NCI-H187 treated with DMSO at 0.1 percent for 48 hours (cell line): ENCODE measurements at regions not wholly inside any gene's neighbourhood (a gene's known extent, or its start where the extent isn't known, plus 50 kb on each side); places are given as distances from the start of the nearest gene placed in this dataset.
A peak's percentile ranks its signal among the peaks of the same experiment; 100 is the strongest.

Source experiments
- DNase-seq: peaks from one replicate; lab custom pipeline; 2025; lab: John Stamatoyannopoulos, UW

- DNase-seq, result no peak
Observed at GRCh38 chr11:80669620-80670019, 1228.8 kb upstream of the TENM4 start.

- DNase-seq, result no peak
Observed at GRCh38 chr11:80668039-80668438, 1227.2 kb upstream of the TENM4 start.

DNA sequence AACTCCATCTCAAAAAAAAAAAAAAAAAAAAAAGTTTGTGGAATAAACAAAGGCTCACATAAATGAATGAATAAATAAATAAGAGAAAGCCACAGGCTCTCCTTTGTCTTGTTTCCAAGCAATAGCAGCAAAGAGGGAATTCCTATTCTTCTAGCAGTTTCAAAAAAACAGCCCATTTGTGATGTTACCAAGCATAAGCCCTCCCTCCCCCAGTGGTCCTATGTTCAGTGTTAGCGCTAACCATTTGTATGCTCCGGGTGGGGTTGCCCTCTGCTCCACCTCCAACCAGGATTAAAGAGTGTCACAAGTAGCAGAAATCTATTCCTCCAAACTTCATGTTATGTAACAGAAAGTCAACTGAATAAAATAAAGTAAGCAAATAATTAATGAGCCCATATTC, 1215.0 kb upstream of the TENM4 start:
- DNase-seq, result no peak

GRCh38 chr11:80650966-80651365, 1210.1 kb upstream of the TENM4 start:
- DNase-seq, result no peak

DNA sequence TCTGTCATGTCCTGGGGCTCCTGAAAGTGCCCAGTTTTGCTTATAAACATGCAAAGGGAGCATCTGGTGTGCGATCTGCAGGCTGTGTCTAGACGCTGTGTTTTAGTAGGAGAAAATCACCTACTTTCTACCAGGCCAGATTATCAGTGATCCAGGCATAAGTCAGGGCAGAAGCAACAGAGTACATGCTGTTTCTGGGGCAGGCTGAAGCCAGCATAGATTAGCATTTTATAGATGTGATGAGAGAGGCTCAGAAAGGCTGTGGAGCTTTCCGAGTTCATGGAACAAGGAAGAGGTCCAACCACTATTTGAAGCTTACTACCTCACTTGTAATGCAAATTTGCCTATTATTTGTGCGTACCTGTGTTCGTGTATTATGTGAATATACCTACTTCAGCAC, 1208.4 kb upstream of the TENM4 start:
- no peak for DNase-seq

DNA sequence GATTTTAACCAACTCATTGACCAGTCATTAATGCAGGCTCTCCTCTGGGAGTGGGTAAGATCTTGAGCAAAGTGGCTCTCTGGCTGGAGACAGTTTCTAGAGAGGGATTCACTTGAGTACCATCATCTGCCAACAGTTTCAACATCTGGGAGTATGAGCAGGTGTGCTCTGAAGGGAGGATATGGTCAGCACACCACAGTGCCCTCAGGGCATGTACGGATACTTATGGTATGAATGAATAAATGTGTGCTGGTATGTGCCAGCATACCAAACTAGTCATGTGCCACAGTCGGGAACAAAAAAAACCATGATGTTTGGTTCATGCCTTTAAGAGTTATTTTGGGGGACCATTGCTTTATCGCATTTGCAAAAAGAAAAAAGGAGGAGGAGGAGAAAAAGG, 1197.5 kb upstream of the TENM4 start:
- DNase-seq, result no peak

GRCh38 chr11:80637571-80637970, 1196.7 kb upstream of the TENM4 start:
- no peak for DNase-seq

DNA sequence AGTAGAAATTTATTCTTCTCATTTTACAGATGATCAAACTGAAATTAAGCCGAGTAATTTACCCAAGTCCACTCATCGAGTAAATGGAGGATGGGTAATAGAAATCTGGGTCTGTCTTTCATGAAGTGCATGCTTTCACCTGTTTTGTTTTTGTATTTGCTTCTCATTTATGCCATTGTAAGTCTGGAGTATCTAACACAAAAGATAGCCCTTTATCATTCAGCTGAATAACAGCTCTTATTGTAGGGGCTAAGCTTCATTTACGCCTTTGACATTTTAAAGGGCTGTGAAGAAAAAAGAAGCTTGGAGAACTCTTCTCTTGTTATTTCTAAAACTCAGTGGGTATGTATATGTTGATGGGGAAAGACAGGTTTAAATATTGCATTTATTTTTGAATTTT, 1196.2 kb upstream of the TENM4 start:
- peak; percentile 24 for DNase-seq

DNA sequence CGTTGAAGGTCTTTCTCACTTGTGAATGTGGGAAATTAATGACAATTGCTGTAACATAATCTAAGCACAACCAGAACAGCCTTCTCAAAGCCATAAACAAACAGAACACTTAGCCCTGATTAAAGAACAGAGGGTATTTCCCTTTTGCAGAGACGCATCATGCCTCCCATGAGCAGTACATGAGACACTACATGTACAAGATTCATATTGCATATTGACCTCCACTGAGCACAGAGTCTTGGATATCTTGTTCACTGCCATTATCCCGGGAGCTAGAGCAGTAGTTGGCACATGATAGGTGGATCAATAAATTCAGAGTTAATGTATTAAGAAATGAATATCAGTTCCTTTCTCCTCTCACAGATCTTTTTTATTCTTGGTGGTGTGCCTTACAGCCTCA, 1194.3 kb upstream of the TENM4 start:
- no peak for DNase-seq

DNA sequence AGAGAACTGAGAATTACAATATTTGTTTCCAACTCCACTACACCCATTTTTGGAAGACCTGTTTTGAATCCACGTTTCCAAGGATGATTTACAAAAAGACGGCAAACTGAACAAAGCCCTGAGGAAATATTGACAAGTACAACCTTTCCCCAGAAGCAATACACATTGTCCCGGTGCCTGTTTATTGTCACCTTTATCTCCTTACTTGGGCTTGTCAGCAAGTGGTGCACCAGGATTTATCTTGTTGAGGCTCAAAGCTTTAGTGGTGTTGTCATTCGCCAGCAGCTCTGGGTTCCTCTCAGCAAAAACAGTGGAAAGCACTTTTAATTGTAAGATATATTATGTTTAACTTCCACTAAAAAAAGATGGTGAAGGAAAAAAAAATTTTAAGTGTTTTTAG, 1191.9 kb upstream of the TENM4 start:
- DNase-seq, result no peak

GRCh38 chr11:80632156-80632555, 1191.3 kb upstream of the TENM4 start:
- no peak for DNase-seq

DNA sequence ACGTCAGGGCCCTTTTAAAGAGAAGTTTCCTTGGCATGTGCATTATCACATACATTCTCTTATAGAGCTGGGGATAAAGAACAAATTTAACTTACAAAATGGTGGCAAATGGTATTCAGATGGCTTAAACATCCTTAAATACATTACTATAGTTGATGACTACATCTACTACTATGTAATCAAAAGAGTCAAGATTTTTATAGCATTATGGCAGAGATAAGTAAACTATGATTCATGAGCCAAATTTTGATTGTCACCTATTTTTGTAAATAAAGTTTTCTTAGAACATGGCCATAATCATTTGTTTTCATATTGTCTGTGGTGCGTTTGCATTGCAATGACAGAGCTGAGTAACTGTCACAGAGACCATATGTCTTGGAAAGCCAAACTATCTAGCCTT, 1188.6 kb upstream of the TENM4 start:
- DNase-seq, result no peak

GRCh38 chr11:80627364-80627763, 1186.5 kb upstream of the TENM4 start:
- DNase-seq, result no peak

DNA sequence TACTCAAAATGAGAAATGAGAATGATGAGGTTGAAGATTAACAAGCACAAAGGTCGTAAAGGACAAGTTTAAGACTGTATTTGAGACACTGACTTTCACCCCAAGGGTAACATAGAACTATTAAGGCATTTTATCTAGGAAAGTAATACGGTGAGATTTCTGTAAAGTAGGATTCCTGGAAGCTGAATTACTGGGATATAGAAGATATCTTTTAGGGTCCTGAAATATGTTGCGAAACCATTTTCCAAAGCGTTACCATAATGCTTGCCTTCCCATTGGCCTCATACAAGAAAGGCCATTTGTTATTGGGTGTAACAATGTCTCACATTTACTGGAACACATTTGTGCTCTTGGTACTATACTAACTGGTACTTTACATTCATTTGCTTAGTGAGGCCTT, 1185.9 kb upstream of the TENM4 start:
- no peak for DNase-seq

DNA sequence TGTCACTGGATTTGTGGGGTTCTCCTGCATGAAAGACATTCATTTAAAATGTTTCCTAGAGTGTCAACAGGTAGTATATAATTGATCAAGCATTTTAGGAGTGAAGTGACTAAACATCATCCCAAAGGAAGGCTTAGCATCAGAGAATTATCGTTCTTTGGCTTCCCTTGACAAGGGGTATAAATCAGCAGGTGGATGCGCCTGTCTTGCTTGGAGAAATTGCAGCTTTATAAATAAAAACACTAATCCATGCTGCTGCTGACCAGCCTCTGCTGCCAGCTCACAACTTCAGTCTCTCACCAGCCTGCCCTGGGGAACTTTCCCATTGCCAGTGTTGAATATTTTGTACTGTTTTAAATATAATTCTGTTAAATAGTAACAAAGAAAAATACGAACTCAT, 1184.7 kb upstream of the TENM4 start:
- no peak for DNase-seq

DNA sequence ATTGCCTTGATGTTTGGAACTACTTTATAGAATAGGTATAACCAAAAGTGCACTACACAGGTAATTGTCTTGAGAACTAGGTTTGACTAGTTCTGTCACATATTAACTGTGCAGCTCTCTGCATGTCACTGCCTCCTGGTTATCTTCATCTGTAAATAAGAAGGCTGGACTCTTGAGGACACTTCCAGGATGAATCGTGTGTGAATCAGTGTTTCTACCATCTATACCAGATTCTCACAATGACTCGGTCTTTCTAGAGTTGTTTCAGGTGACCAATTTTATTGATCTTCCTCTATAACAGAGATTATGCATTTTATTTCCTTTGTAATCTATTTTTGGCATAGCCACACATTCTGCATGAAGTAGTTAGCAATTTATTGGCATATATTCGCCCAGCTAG, 1181.0 kb upstream of the TENM4 start:
- no peak for DNase-seq

DNA sequence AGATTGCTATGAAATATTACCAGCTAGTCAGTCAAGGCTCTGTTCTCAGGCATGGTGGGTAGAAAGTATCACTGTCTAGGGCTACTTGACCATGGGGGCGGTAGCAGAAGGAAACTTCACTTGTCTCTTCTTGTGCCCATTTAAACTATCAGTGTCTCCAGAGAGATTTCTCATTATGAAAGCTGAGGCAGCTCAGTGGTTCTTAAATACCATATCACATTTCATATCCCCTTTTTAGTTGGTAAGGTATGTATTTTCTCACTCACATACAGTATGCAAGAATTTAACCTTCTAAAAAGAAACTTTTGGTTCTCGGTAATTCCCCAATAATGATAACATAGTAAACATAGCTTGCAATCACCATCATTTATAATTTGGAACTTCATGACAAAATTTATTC, 1180.0 kb upstream of the TENM4 start:
- no peak for DNase-seq

DNA sequence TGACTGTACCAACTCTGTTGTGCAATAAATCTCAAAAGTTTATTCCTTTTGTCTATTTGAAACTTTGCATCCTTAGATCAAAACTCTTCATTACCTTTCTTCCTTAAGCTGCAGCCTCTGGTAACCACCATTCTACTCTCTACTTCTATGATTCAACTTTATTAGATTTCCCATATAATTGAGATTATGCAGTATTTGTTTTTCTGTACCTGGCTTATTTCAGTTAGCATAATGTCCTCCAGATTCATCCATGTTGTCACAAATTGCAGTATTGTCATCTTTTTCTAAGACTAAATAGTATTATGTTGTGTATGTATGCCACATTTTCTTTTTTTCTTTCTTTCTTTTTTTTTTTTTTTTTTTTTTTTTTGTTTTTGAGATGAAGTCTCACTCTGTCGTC, 1176.3 kb upstream of the TENM4 start:
- DNase-seq, result no peak

GRCh38 chr11:80616070-80616800, 1175.4 kb upstream of the TENM4 start:
- DNase-seq, result no peak

GRCh38 chr11:80613655-80614054, 1172.8 kb upstream of the TENM4 start:
- DNase-seq, result no peak

- DNase-seq, result no peak
Observed at GRCh38 chr11:80610516-80610915, 1169.7 kb upstream of the TENM4 start.

DNA sequence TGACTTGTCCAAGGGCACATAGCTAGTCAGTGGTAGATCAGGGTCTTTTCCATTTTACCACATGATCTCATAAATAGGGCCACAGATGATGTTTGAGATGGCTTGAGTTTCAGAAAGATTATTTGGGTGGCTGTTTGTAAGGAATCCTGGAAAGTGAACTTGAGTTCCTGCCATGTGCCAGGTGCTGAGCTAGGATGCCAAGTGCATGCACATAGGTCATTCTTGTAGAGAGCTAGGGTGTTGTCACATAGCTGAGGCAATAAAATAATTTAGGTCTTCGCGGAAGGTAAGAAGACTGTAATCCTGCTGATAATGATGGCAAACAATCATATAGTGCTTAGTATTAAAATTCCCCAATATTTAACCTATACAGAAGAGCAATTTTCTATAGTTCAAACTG, 1162.6 kb upstream of the TENM4 start:
- DNase-seq, result no peak

DNA sequence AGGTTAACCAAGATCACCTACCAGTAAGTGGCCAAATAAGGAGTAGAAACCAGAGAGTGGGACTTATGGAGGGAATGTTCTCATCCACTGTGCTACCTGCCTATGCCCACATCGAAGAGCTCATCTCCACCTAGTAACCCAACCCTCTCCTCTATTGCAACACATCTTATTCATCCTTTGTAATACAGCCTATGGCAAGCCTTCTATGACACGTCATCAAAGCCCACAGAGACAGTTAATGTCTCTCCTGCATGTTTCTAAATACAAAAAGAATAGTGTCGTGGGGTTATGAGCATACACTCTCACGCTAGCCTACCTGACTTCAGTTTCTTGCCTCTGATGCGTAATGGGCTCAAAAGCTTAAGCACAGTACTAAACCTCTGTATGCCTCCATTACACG, 1158.1 kb upstream of the TENM4 start:
- no peak for DNase-seq

GRCh38 chr11:80596291-80596810, 1155.5 kb upstream of the TENM4 start:
- no peak for DNase-seq
